Astrocyte of the spinal cord (primary cell): ENCODE measurements at regions not wholly inside any gene's neighbourhood (a gene's known extent, or its start where the extent isn't known, plus 50 kb on each side); places are given as distances from the start of the nearest gene placed in this dataset.

Source experiments
- DNase-seq: peaks from one replicate; pipeline ENCODE4 v3.0.0; 2011; ENCODE audit warnings: low read depth, low spot score
- H3K4me3 ChIP-seq: 2 replicates; pipeline ENCODE4 v1.5.1; 2011; ENCODE audit warnings: low read depth, mild to moderate bottlenecking, low read length, moderate library complexity
- in situ Hi-C: cut with HindIII; loops from 2 replicates; pipeline ENCODE4 v1.10.0; 2017; ENCODE audit warnings: low sequenced_read_pairs
- TF ChIP-seq, protein P1 (sequence below): IDR thresholded peaks from 2 replicates; pipeline ENCODE4 v1.5.1; 2012; ENCODE audit warnings: low read depth, mild to moderate bottlenecking, low read length, inconsistent platforms

DNA sequence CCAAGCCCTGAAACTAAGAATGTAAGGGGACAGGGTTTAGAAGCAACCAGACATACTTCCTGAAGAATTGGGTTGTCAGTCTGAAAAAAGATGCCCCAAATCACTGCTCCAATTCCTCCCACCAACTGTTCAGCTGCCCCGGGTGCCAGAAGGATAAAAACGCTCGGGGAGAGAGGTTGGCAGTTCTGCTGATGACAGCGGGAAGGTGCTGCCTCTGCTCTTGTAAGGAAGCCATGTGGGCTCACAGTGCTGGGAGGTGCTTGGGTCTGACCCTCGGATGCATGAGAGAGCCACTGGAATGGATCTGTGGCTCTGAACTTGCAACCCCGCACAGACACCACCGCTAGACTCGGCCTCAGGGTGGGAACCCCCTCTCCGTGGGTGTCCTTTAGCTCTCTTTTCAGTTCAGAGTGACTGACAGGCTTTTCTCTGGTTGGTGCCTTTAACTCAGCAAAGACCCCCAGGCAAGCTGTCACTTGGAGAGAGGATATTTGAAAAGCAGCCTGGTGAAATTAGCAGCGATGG is 364.8 kb upstream of the RBFOX1 start:
- DNase-seq, result no peak
- in situ Hi-C loops, result no loop called here
- no peak overlapping the region for H3K4me3 ChIP-seq
- TF ChIP-seq, protein P1, sequence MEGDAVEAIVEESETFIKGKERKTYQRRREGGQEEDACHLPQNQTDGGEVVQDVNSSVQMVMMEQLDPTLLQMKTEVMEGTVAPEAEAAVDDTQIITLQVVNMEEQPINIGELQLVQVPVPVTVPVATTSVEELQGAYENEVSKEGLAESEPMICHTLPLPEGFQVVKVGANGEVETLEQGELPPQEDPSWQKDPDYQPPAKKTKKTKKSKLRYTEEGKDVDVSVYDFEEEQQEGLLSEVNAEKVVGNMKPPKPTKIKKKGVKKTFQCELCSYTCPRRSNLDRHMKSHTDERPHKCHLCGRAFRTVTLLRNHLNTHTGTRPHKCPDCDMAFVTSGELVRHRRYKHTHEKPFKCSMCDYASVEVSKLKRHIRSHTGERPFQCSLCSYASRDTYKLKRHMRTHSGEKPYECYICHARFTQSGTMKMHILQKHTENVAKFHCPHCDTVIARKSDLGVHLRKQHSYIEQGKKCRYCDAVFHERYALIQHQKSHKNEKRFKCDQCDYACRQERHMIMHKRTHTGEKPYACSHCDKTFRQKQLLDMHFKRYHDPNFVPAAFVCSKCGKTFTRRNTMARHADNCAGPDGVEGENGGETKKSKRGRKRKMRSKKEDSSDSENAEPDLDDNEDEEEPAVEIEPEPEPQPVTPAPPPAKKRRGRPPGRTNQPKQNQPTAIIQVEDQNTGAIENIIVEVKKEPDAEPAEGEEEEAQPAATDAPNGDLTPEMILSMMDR, result no peak

DNA sequence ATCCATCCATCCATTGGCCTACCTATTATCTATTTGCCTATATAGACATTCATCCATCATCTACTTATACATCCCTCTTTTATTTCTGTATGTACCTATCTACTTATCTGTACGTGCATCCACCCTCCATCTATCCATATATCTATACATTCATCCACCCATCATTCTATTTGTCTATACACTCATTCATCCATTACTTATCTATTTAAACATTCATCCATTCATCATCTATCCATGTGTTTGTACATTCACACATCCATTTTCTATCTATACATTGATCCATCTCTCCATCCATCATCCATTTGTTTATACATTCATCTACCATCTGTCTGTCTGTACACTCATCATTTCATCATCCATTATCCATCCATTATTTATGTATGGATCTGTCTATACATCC is 365.7 kb upstream of the RBFOX1 start:
- no peak overlapping the region for H3K4me3 ChIP-seq
- DNase-seq, result no peak
- TF ChIP-seq, protein P1, result no peak
- in situ Hi-C loops, result no loop called here

DNA sequence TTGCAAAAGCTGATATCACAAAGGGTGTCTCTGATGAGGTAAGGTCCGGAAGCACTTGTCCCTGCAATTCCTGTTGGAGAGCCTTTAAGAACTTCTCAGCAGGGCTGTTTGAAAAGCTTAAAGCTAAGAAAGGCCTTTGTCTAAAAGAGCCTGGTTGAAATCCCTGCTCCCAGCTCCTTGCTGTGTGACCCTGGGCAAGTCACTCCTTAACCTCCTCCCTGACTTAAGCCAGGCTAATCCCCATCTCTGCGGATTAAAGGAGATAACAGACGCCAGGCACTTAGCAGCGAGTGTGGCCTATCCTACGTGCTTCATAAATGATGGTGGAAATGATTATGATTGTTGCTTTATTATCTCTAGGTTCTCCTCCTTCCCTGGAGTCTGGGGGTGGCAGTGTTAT is 368.0 kb upstream of the RBFOX1 start:
- in situ Hi-C loops, result no loop called here
- TF ChIP-seq, protein P1, result no peak

DNA sequence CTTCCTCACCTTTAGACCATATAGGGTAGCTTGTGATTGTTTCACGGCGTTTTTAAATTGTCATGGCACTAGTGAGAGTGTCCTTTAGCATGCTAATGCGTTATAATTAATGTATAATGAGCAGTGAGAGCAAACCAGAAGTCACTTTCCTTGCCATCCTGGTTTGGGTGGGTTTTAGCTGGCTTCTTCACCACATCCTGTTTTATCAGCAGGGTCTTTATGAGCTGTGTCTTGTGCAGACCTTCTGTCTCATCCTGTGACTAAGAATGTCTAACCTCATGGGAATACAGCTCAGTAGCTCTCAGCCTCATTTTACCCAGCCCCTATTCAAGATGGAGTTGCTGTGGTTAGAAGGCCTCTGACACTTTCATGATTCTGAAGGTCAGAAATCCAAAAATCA is 370.9 kb upstream of the RBFOX1 start:
- in situ Hi-C loops, result no loop called here
- TF ChIP-seq, protein P1, result no peak
- no peak for DNase-seq
- no peak overlapping the region for H3K4me3 ChIP-seq

More for the DNA sequence above, 368.0 kb upstream of the RBFOX1 start:
- DNase-seq, result no peak
- no peak overlapping the region for H3K4me3 ChIP-seq

DNA sequence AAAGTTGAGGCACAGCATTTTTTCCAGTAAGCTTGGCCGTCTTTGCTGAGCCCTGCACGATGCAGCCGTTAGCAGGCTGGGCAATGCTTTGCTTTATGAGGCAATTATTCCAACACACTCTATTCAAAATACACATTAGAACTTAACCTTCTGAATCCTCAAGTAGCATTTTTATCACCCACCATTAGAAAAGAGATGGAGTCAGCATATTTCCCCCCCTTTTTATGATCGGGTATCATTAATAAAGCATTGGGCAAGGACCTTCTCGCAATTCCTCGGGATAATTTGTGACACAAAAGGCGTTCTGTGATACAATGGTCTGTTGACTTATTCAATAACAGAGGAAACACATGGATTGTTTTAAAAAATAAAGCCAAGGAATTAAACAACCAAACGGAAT is 374.5 kb upstream of the RBFOX1 start:
- TF ChIP-seq, protein P1, result no peak
- no peak overlapping the region for H3K4me3 ChIP-seq
- in situ Hi-C loops, result no loop called here
- no peak for DNase-seq

DNA sequence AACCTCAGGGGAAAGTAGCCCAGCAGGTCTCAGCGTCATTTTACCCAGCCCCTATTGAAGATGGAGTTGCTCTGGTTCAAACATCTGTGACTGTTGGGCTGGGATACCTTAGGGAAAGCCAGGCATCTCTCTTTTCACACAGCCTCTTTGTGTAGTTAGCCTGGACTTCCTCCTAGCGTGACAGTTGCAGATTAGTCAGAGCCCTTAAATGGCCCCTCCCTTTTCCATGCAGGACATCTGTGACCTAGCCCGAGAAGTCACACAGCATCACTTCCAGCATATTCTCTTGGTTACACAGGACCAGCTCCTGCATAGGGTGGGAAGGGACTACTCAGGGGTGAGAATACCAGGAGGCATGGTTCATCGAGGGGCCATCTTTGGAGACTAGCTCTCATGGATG is 375.0 kb upstream of the RBFOX1 start:
- H3K4me3 ChIP-seq, result no peak overlapping the region
- in situ Hi-C loops, result no loop called here
- no peak for DNase-seq
- TF ChIP-seq, protein P1, result no peak

DNA sequence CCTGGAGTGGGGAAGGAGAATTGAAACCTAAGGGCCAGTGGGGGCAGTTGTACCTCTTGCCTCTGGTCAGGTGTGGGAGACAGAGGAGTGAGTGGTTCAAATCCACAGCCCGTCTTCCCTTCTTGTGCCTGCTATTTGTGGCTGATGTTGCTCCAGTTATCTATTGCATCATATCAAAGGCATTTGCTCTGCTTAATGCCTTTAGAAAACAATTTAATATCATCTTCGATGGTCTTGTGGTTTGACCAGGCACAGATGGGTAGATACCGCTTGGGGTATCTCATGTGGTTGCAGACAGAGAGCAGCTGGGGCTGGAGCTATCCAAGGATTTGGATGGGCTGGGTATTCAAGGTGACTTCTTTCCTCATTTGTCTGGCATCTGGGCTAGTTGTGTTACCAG is 376.1 kb upstream of the RBFOX1 start:
- TF ChIP-seq, protein P1, result no peak
- H3K4me3 ChIP-seq, result no peak overlapping the region
- no peak for DNase-seq
- in situ Hi-C loops, result no loop called here
